Fibroblast of lung (primary cell): ENCODE measurements at regions not wholly inside any gene's neighbourhood (a gene's known extent, or its start where the extent isn't known, plus 50 kb on each side); places are given as distances from the start of the nearest gene placed in this dataset.
"Not testable (repeated sequence)": the region's sequence is repeated elsewhere in the genome, so short reads cannot be mapped to it uniquely, and the experiment has no call there.

Experiments
- DNase-seq, 2 donors: peaks; one replicate each; pipeline versions ENCODE4 v3.0.0 to v3.0.0-alpha.2; 2010; ENCODE audit warnings: low read depth in 2 of 2
- H2AFZ ChIP-seq: 2 replicates; pipeline ENCODE4 v1.5.1; 2012; ENCODE audit warnings: low read length, control low read depth, inconsistent platforms
- H3K27ac ChIP-seq: 2 replicates; pipeline ENCODE4 v1.5.1; 2011; ENCODE audit warnings: low read length, control low read depth; ENCODE audit not compliant: insufficient read depth
- H3K27me3 ChIP-seq: 2 replicates; pipeline ENCODE4 v1.5.1; 2011; ENCODE audit warnings: mild to moderate bottlenecking, low read length; ENCODE audit not compliant: control insufficient read depth, insufficient read depth
- H3K36me3 ChIP-seq: 2 replicates; pipeline ENCODE4 v1.5.1; 2011; ENCODE audit warnings: low read length; ENCODE audit not compliant: control insufficient read depth, insufficient read depth
- H3K4me1 ChIP-seq: 2 replicates; pipeline ENCODE4 v1.5.1; 2011; ENCODE audit warnings: low read length; ENCODE audit not compliant: control insufficient read depth, insufficient read depth; ENCODE audit errors: extremely low read depth
- H3K4me2 ChIP-seq: 2 replicates; pipeline ENCODE4 v1.5.1; 2011; ENCODE audit warnings: low read length, control low read depth; ENCODE audit not compliant: insufficient read depth; ENCODE audit errors: extremely low read depth
- H3K4me3 ChIP-seq, 4 experiments: fragments of 200-600 bp in 1 of 4; sonication (generic) in 1 of 4; replicated peaks in 1 of 4; 2 replicates each; pipeline ENCODE4 v1.5.1; 2011 to 2016; ENCODE audit warnings: low read length in 4 of 4, low read depth in 3 of 4, mild to moderate bottlenecking in 3 of 4, control low read depth in 2 of 4, inconsistent platforms in 1 of 4, mixed read lengths in 1 of 4; ENCODE audit not compliant: insufficient read depth in 1 of 4; ENCODE audit errors: control extremely low read depth in 1 of 4
- H3K79me2 ChIP-seq: 2 replicates; pipeline ENCODE4 v1.5.1; 2012; ENCODE audit warnings: mild to moderate bottlenecking, low read length, inconsistent platforms; ENCODE audit not compliant: control insufficient read depth, insufficient read depth
- H3K9ac ChIP-seq: 2 replicates; pipeline ENCODE4 v1.5.1; 2011; ENCODE audit warnings: mild to moderate bottlenecking, low read length, control low read depth; ENCODE audit not compliant: insufficient read depth
- H3K9me3 ChIP-seq: 2 replicates; pipeline ENCODE4 v1.5.1; 2012; ENCODE audit warnings: low read depth, low read length; ENCODE audit not compliant: control insufficient read depth, insufficient read depth
- H4K20me1 ChIP-seq: 2 replicates; pipeline ENCODE4 v1.5.1; 2011; ENCODE audit warnings: low read length; ENCODE audit not compliant: control insufficient read depth, insufficient read depth; ENCODE audit errors: extremely low read depth
- EZH2 ChIP-seq: IDR thresholded peaks from 2 replicates; pipeline ENCODE4 v1.5.1; 2012; ENCODE audit warnings: low read length, control low read depth, mild to moderate bottlenecking; ENCODE audit errors: missing control alignments
- TF ChIP-seq, protein P1 (sequence below), 2 donors: IDR thresholded peaks in 1 of 2; conservative IDR thresholded peaks in 1 of 2; 1 replicate in 1 of 2; 2 replicates in 1 of 2; pipeline ENCODE4 v1.5.1; 2011 to 2012; ENCODE audit warnings: low read length in 2 of 2, control low read depth in 1 of 2, inconsistent platforms in 1 of 2, low read depth in 1 of 2, mild to moderate bottlenecking in 1 of 2

GRCh38 chr2:194815475-194815874 lies 841.6 kb upstream of the SLC39A10 start:
- H3K4me2 ChIP-seq: no peak overlapping the region
- no peaks in the 10 kb centered on the region for H3K9me3 ChIP-seq
- no peak overlapping the region for H2AFZ ChIP-seq
- no peaks in the 10 kb centered on the region for H3K4me1 ChIP-seq
- no peaks in the 10 kb centered on the region for H3K27me3 ChIP-seq
- no peak overlapping the region for H3K4me3 ChIP-seq
- no peaks in the 10 kb centered on the region for H4K20me1 ChIP-seq
- peak in 1 of 2 donors; percentile 7 for DNase-seq
- no peaks in the 10 kb centered on the region for H3K36me3 ChIP-seq
- no peaks in the 10 kb centered on the region for H3K79me2 ChIP-seq
- no peak for TF ChIP-seq EZH2
- TF ChIP-seq, protein P1, sequence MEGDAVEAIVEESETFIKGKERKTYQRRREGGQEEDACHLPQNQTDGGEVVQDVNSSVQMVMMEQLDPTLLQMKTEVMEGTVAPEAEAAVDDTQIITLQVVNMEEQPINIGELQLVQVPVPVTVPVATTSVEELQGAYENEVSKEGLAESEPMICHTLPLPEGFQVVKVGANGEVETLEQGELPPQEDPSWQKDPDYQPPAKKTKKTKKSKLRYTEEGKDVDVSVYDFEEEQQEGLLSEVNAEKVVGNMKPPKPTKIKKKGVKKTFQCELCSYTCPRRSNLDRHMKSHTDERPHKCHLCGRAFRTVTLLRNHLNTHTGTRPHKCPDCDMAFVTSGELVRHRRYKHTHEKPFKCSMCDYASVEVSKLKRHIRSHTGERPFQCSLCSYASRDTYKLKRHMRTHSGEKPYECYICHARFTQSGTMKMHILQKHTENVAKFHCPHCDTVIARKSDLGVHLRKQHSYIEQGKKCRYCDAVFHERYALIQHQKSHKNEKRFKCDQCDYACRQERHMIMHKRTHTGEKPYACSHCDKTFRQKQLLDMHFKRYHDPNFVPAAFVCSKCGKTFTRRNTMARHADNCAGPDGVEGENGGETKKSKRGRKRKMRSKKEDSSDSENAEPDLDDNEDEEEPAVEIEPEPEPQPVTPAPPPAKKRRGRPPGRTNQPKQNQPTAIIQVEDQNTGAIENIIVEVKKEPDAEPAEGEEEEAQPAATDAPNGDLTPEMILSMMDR (conservative IDR thresholded peaks at IDR 0.05 in 1 of 2, IDR thresholded peaks at IDR 0.05 in 1 of 2; ENCODE audit: low read depth in 1 of 2, low read length in 2 of 2): no peak
- H3K9ac ChIP-seq: no peak overlapping the region
- no peak overlapping the region for H3K27ac ChIP-seq

DNA sequence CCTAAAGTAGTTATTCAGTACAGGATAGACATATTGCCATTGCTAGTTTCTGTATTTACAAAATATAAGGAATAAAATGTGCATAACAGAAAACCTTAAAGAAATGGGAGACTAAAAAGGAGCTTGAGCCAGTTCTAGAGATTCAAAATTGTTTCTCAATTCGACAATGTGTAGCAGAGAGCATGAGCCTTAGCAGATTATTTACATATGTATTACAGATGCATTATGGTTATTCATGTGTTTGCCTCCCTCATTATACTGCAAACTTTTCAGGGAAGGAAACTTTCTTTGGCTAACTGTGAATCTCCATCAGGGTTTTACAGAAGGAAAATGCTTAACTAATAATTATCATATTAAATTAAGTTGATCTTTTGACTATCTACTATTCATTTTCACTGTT lies 854.4 kb upstream of the SLC39A10 start:
- H3K36me3 ChIP-seq: no peaks in the 10 kb centered on the region
- no peak overlapping the region for H2AFZ ChIP-seq
- no peak overlapping the region for H3K27ac ChIP-seq
- no peaks in the 10 kb centered on the region for H3K9me3 ChIP-seq
- H4K20me1 ChIP-seq: no peaks in the 10 kb centered on the region
- no peak overlapping the region for H3K4me2 ChIP-seq
- TF ChIP-seq, protein P1 (conservative IDR thresholded peaks at IDR 0.05 in 1 of 2, IDR thresholded peaks at IDR 0.05 in 1 of 2; ENCODE audit: low read depth in 1 of 2, low read length in 2 of 2): no peak
- no peak for TF ChIP-seq EZH2
- H3K9ac ChIP-seq: no peak overlapping the region
- no peaks in the 10 kb centered on the region for H3K4me1 ChIP-seq
- DNase-seq: no peak
- no peak overlapping the region for H3K4me3 ChIP-seq
- H3K79me2 ChIP-seq: no peaks in the 10 kb centered on the region
- H3K27me3 ChIP-seq: no peaks in the 10 kb centered on the region

DNA sequence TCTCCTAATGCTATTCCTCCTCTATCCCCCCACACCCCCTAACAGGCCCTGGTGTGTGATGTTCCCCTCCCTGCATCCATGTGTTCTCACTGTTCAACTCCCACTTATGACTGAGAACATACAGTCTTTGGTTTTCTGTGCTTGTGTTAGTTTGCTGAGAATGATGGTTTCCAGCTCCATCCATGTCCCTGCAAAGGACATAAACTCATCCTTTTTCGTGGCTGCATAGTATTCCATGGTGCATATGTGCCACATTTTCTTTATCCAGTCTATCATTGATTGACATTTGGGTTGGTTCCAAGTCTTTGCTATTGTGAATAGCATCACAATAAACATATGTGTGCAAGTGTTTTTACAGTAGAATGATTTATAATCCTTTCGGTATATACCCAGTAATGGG lies 870.0 kb upstream of the SLC39A10 start:
- not testable (repeated sequence) for H3K4me2 ChIP-seq, H3K79me2 ChIP-seq, H4K20me1 ChIP-seq, DNase-seq, H3K27me3 ChIP-seq, H3K4me1 ChIP-seq, H3K27ac ChIP-seq, H2AFZ ChIP-seq, H3K9me3 ChIP-seq, H3K4me3 ChIP-seq, H3K36me3 ChIP-seq, H3K9ac ChIP-seq

DNA sequence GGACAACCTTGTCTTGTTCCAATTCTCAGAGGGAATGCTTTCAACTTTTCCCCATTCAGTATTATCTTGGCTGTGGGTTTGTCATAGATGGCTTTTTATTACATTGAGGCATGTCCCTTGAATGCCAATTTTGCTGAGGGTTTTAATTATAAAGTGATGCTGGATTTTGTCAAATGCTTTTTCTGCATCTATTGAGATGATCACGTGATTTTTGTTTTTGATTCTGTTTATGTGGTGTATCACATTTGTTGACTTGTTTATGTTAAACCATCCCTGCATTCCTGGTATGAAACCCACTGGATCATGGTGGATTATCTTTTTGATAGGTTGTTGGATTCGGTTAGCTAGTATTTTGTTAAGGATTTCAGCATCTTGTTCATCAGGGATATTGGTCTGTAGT lies 885.6 kb upstream of the SLC39A10 start:
- H3K27ac ChIP-seq, H3K4me2 ChIP-seq, H3K4me3 ChIP-seq, H3K27me3 ChIP-seq, H2AFZ ChIP-seq, H3K9me3 ChIP-seq, DNase-seq, H3K4me1 ChIP-seq, H3K79me2 ChIP-seq, H3K9ac ChIP-seq, H3K36me3 ChIP-seq, H4K20me1 ChIP-seq: not testable (repeated sequence)
